Neural crest cell (in vitro differentiated cells): ENCODE measurements at regions not wholly inside any gene's neighbourhood (a gene's known extent, or its start where the extent isn't known, plus 50 kb on each side); places are given as distances from the start of the nearest gene placed in this dataset.

Source experiments
- DNase-seq: peaks from one replicate; pipeline ENCODE4 v3.0.0; 2021; ENCODE audit warnings: low read depth, mixed read lengths, low spot score
- H3K27ac Mint-ChIP-seq: one replicate; pipeline ENCODE4 v1.8.0; 2021; ENCODE audit warnings: mild to moderate bottlenecking, mixed read lengths; ENCODE audit not compliant: unreplicated experiment
- H3K27me3 Mint-ChIP-seq: 2 replicates; pipeline ENCODE4 v1.8.0; 2021; ENCODE audit warnings: low read depth, mild to moderate bottlenecking, mixed read lengths
- H3K36me3 Mint-ChIP-seq: 2 replicates; pipeline ENCODE4 v1.8.0; 2021; ENCODE audit warnings: low read depth, mild to moderate bottlenecking, mixed read lengths
- H3K4me1 Mint-ChIP-seq: 2 replicates; pipeline ENCODE4 v1.8.0; 2021; ENCODE audit warnings: mixed read lengths
- H3K4me3 Mint-ChIP-seq: one replicate; pipeline ENCODE4 v1.8.0; 2021; ENCODE audit warnings: mild to moderate bottlenecking, mixed read lengths
- H3K9me3 Mint-ChIP-seq: 2 replicates; pipeline ENCODE4 v1.8.0; 2021; ENCODE audit warnings: mixed read lengths
- TF ChIP-seq, protein P1 (sequence below): fragments of 200-600 bp; sonication (generic); conservative IDR thresholded peaks from 2 replicates; pipeline ENCODE4 v1.5.0; 2021; ENCODE audit warnings: antibody characterized with exemption, mild to moderate bottlenecking

GRCh38 chr13:31663880-31664585, 75.3 kb upstream of the RXFP2 start:
- Mint-ChIP-seq H3K27ac (no peak overlapping the region), H3K9me3 (peaks cover 15% of the 10 kb centered on the region), H3K4me1 (no peaks in the 10 kb centered on the region), H3K36me3 (peaks cover 11% of the 10 kb centered on the region), H3K27me3 (no peaks in the 10 kb centered on the region), H3K4me3 (no peak overlapping the region)
- TF ChIP-seq, protein P1, sequence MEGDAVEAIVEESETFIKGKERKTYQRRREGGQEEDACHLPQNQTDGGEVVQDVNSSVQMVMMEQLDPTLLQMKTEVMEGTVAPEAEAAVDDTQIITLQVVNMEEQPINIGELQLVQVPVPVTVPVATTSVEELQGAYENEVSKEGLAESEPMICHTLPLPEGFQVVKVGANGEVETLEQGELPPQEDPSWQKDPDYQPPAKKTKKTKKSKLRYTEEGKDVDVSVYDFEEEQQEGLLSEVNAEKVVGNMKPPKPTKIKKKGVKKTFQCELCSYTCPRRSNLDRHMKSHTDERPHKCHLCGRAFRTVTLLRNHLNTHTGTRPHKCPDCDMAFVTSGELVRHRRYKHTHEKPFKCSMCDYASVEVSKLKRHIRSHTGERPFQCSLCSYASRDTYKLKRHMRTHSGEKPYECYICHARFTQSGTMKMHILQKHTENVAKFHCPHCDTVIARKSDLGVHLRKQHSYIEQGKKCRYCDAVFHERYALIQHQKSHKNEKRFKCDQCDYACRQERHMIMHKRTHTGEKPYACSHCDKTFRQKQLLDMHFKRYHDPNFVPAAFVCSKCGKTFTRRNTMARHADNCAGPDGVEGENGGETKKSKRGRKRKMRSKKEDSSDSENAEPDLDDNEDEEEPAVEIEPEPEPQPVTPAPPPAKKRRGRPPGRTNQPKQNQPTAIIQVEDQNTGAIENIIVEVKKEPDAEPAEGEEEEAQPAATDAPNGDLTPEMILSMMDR, result no peak
- no peak for DNase-seq

DNA sequence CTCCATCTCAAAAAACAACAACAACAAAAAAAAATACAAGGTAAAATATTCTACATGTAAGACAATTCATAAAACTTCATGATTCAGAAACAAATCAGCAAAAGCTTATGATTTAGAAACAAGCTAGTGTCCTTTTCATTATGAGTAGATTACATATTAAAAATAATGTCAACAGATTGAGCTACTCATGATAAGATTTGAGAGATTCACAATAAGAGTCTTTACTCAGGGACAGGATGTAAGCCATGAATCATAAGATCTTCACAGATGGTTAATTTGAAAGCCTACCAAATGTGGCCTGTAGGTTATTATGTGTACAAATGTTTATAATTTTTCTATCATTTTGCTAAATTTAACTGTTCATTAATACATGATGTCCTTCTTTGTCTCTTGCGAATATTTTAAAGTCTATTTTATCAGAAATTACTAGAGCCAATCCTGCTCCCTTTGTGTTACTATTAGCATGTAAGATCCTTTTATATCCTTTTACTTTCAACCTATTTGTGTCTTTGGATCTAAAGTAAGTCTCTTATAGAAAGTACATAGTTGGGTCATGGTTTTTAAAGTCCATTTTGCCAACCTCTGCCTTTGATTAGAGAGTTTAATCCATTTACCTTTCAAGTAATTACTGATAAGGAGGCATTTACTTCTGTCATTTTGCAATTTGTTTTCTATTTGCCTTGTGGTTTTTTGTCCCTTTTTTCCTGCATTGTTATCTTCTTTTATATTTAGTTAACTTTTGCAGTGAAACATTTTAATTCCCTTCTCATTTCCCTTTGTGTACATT, 68.3 kb upstream of the RXFP2 start:
- Mint-ChIP-seq H3K27ac (no peak overlapping the region), H3K9me3 (peaks cover 16% of the 10 kb centered on the region), H3K4me1 (no peaks in the 10 kb centered on the region)

DNA sequence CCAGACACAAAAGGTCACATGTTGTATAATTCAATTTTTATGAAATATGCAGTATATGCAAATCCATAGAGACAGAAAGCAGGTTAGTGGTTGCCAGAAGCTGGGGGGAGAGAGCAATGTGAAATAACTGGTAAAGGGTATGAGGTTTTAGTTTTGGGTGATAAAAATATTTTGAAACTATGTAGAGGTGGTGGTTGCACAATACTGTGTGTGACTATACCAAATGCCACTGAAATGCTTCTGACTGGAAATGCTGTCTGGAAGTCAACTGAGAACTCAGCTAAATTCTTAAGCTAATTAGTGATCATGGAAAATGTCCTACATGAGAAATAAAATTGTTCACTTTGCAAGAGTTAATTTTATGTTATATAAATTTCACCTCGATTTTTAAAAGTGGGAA, 65.3 kb upstream of the RXFP2 start:
- H3K9me3 Mint-ChIP-seq, result peaks cover 5% of the 10 kb centered on the region
- TF ChIP-seq, protein P1, result no peak

More for the DNA sequence above, 68.3 kb upstream of the RXFP2 start:
- TF ChIP-seq, protein P1, result no peak
- Mint-ChIP-seq H3K36me3 (peaks cover 6% of the 10 kb centered on the region), H3K27me3 (no peaks in the 10 kb centered on the region), H3K4me3 (no peak overlapping the region)
- DNase-seq, result no peak

DNA sequence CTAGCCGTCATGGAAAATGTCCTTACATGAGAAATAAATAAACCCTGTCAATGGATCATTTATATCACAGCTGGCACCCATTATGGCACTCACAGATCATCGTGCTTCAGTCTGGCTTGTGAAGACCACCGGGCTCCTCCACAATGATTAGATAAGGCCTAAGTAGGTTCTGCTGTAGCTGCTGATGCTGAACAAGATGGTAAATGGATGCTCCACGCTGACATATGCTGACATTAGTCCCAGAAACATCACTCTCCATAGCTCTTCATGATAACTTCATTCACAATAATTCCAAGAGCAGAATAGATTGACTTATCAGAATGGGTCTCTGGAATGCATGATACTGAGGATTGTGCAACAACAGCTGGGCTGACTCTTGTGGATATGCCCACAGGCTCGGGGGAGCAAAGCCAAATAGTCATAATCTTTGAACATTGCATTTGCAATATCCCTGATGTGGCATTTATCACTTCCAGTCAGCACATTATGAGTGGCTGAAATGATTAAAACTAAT, 63.8 kb upstream of the RXFP2 start:
- H3K4me1 Mint-ChIP-seq, result no peaks in the 10 kb centered on the region
- no peak overlapping the region for H3K27ac Mint-ChIP-seq
- peaks cover 4% of the 10 kb centered on the region for H3K27me3 Mint-ChIP-seq
- H3K4me3 Mint-ChIP-seq, result no peak overlapping the region
- DNase-seq, result no peak
- H3K36me3 Mint-ChIP-seq, result no peaks in the 10 kb centered on the region
- TF ChIP-seq, protein P1, result no peak
- peaks cover 3% of the 10 kb centered on the region for H3K9me3 Mint-ChIP-seq

More for the DNA sequence above, 65.3 kb upstream of the RXFP2 start:
- H3K27ac Mint-ChIP-seq, result no peak overlapping the region
- peaks cover 4% of the 10 kb centered on the region for H3K27me3 Mint-ChIP-seq
- no peaks in the 10 kb centered on the region for H3K4me1 Mint-ChIP-seq
- DNase-seq, result no peak
- peaks cover 2% of the 10 kb centered on the region for H3K36me3 Mint-ChIP-seq
- H3K4me3 Mint-ChIP-seq, result no peak overlapping the region

DNA sequence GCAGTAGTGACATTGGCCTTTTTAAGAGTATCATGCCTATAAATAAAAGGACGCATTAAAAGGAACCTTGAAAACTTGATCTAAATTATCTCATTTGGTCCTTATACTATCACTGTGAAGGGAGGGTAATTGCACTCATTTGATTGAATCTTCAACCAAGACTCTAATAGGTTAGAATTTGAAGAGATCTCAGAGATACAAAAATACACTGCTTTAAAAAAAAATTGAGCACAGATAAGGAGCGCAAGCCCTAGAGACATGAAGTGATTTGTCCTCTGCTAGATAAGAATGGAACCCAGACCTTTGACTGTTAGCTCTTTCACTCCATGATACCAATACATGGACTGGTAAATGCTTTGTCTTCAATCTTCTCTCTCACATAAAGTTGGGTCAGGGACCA, 58.2 kb upstream of the RXFP2 start:
- H3K36me3 Mint-ChIP-seq, result no peaks in the 10 kb centered on the region
- TF ChIP-seq, protein P1, result no peak
- no peaks in the 10 kb centered on the region for H3K4me1 Mint-ChIP-seq
- no peaks in the 10 kb centered on the region for H3K9me3 Mint-ChIP-seq
- DNase-seq, result no peak
- peaks cover 4% of the 10 kb centered on the region for H3K27me3 Mint-ChIP-seq
- H3K27ac Mint-ChIP-seq, result no peak overlapping the region
- H3K4me3 Mint-ChIP-seq, result no peak overlapping the region
